ENCODE measurements at regions not wholly inside any gene's neighbourhood (a gene's known extent, or its start where the extent isn't known, plus 50 kb on each side); places are given as distances from the start of the nearest gene placed in this dataset.

DNA sequence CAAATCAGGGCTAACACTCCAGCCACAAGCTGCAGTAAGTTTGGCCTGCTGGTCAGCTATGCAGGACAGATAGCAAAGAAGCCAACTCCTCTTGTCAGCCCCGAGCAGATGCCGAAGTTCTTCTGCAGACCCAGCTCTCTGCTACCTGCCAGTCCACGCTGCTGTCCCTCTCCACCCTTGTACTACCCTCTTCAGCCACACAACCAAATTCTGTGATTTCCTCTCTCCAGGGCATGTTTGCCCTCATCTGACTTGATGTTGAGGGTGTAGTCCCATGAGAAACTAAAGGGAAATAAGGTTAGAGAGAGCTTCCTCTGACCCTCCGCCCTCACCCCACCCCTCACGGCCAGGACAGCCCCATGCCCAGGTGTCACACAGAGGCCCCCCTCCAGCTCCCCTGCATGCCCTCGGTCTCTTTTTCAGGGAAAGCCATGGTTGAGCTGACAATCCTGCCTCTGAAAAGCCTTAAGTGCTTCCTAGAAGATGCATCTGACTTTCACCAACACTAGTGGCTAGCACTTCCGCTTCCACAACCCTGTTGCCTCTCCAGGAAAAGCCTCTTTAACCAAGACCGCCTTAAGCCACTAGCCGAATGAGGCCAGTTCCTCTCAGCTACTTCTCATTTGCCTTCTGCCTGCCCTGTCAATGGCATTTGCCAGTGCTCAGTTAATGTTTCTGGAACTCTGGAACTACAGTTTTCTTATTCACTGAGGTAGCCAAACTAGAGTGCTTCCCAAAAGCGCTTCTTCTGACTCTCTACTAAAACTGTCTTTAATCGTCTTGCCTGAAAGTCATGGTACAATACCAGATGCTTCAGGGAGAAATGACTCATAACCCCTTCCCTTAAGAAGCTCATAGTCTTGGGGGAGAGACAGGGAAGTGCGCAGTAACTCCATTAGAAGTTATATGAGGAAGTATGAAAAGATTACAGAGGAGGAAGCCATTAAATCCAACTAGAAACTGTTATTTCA lies 300.4 kb upstream of the STT3B start:
- no peak for DNase-seq

DNA sequence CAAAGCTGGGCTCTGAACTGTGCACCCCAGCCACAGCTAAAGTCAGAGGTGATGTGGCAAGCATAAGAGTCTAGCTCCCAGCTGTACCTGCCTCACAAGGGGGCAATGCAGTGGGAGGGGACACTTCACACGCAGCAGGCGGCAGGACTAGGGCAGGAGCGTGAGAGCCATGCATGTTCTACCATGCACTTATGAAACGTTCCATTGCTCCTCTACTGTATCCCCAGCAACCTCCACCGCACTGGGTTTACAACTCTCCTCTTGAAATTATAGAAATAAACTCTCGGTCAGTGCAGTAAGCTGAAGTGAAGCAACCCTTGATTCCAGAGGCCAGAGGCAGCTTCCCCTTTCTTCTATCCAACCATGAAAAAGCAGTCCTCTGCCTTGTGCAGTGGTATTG lies 298.6 kb upstream of the STT3B start:
- DNase-seq = no peak

DNA sequence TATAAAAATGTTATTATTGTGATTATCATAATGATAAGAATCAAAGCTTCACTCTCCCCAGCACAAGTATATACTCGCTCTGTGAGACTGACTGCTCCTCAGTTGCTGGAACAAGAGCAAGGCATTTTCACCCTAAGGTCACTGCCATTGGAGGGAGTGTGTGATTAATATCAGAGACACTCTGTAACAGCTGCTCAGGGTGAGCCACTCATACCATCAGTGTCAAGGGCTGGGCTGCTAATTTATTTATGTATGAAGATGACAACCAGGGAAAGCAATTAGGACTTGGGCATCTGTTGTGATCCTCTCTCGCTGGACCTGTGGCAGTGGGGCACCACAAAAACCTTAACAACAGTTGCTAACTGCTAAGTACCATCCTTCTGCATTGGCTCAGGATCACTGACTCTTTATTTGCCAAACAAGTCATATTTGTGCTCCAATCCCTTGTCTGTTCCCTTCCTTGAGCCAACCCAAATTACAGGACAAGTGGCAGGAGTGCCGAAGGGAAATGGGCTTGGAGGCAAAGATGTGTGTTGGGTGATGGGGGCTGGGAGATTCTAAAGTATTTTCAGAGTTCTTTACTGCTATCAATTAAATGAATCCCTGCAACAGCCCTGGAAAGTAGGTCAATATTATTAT lies 297.5 kb upstream of the STT3B start:
- DNase-seq = no peak

DNA sequence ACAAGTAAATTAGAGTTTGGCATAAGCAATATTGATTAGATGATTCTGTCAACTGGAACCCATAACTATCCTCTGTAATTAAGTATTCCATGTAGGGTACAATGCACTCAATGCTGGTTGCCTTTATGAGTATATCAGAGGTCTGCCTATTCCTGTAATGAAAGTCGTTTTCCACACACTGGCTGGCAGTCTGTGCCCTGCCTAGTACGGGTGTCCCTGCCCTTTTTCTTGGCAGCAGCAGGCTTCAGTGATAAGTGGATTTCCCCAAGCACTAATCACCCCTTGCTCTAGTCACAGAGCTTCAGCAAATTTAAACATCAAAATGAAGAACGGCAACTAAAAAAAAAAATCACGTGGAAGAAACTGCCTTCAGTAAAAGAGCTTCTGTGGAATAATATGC lies 294.8 kb upstream of the STT3B start:
- DNase-seq = no peak

DNA sequence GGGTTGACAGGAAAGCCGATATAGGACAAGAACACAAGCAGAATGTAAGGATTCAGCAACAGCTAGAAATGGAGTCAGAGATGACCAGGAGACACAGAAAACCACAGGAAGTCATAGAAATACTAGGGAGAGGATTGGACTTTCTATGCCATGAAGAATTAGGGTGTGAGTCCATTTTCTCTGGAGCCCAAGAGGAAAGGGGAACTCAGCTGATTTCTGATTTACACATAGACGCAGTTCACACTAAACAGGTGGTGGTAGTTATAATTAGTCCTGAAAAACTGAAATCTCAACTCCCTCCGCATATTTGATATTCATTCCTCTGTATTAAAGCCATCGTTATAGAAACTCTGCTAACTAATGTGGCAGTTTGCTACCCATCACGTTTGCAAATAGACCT lies 292.7 kb upstream of the STT3B start:
- no peak for DNase-seq

DNA sequence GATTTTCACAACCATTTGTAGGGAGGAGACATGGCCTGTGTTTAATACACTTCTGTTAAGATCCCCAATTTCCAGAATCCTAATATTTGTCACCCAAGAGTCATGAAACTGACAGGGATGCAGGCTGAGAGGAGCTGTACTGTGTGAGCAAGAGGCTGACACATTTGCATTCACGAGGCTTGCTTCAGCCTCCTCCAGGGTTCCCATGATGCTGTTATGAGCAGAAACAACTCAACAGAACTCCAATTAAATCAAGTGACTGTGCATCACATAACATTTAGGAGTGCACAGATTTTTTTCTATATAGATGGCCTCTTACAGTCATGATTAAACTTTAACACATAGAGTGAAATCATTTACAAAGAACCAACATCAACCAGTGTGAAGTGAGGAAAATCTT lies 292.3 kb upstream of the STT3B start:
- no peak for DNase-seq

DNA sequence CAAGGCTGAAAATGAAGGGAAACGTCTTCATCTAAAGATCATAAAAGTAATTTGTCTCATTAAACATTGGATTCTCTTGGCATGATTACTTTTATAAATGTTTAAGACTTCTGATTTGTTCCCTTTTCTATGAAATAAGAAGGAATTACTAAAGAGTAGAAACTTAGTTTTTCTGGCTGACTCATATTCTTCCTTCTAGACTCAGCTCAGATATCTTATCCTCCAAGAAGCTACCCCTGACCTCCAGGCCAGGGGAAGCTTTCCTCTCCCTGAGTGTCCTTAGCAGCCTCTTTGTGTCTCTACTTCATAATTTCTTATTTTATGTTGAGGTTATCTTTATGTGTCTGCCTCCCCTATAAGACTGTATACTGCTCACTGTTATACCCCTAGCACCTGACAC lies 291.9 kb upstream of the STT3B start:
- no peak for DNase-seq

DNA sequence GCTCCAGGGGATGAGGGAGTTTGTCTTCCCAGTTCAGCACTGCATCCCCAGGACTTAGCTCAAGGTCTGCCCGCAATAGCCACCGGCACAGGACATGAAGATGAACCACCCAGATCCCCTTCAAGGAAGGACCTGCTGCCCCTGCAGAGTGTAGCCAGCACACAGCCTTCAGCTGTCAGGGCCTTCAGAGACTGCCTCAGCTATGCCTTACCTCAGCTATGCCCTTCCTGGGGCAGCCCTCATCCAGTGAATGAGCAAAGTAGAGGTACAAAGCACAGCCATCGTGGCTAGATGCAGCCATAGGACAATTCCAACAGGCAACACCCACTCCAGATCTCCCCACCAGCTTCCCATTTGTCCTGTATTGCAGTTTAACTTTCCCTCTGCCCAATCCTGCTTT lies 291.2 kb upstream of the STT3B start:
- DNase-seq = no peak

DNA sequence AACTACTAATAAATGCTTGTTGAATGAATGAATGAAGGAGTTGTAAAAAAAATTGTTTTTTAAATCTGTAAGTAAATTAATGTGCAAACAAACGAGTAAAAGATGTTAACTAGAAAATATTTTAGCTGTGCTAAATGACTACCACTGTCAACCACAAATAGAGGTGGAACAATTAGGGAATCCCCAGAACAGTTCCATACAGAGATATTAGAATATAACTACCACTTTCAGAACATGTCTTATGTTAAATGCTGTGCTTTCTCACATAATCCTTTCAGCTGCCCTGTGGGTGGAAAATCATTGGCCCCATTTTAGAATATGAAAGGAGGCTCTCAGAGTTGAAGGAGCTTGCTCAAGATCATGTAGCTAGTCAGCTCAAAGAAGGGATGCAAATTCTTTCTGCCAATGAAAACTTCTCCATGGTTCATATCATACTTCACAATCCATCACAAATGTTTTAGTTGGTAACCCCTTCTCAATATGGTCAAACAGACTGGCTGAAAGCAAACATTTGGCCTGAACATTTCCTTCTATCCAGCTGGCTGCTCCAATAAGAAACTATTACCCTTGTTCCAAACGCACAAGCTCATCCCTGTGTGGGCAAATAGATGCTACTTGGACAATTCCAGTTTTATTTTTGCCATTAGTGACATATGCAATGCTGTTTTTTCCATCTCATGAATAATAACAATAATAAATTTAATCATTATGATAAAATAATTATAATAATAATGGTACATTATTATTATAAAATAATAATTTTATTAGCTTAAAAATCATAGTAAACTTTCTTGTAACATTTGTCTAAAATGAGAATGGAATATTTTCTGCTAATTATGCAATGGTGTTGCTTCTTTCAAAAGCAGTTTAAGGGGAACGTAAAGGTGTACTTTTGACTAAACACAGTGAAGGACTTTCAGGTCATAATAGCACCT lies 290.4 kb upstream of the STT3B start:
- DNase-seq = no peak

DNA sequence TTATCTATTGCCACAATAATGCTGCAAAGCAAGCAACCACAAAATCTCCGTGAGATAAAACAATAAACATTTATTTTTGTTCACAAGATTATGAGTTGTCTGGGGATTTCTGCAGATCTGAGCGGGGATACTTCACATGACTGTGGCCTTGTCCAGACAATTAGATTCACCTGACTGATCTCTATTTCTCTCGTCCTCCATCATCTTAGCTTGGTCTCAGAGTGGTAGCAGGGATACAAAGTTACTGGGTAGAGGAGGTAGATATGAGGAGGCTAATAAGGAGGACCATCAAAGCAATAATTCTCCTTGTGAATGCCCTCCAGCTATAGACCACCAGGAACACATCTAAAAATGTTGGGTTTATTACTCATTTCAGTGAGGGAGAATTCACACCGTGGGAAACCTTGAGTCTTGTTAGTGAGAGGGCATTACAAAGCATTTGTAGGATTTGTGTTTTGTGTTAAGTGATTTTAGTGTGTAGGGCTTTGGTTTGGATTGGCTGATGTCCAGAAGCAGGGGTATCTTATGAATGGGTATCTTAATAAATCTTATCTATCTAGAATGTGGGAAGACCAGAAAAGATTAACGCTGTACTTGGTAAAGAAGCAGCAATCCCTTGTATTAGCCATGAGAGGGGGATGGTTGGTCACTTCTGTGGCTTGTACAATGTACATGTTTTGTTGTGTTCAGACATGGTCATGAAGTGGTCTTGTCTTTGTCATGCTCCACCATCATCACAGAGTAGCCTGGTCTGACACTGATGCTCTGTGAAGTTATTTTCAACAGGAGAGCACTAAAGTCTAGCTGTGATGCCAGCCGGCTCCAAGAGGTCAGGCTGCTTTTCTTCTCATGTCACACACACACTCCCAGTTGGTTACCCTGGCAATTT lies 287.6 kb upstream of the STT3B start:
- no peak for DNase-seq

DNA sequence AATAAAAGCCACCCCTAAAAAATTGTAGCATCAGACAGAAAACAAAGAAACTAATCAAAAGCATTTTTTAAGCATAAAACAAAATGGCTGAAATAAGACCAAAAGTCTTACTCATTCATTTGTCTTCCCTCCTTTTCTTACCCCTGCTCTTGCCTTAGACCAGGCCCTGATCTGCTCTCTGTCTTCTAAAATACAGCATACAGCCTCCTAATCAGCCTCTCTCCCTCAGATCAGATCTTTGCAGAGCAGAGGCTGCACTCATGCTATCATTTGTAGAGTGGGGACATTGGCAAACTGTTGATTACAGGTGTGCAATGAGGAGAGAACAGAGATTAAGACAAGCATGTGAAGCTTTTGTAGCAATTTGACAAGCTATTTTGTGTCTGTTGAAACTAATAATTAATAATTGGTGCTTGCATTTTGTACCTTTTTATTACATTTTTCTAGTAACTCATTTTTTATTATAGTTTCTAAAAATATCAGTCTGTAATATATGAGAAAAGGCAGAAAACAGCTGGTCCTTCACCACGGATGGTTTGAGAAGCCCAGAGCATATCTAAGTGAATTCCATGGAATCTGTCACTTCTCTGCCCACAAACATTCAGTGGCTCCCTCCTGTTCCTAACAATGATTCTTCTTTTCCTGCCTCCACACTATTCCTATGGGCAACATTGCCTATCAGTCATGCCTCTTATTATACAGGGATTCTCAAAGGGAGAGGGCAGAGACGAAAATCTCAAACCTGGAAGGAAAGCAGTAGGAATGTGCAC lies 286.2 kb upstream of the STT3B start:
- no peak for DNase-seq

DNA sequence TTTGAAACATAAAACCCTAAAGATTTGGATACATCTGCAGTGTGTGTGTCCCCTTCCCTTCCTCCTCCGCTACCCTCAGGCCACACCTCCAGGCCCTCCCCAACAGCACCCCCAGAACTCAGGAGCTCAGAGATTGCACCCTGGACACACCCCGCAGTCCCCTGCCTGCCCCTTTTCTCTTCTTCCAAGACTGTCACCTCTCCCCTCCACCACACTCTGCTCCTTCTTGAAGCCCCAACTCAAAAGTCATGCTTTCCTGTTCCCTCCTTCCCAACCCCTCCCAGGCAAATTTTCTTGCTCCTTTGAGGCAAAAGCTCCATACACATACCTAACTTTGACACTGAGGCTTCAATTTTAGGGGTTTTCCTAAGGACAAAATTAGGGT lies 285.7 kb upstream of the STT3B start:
- DNase-seq = no peak

DNA sequence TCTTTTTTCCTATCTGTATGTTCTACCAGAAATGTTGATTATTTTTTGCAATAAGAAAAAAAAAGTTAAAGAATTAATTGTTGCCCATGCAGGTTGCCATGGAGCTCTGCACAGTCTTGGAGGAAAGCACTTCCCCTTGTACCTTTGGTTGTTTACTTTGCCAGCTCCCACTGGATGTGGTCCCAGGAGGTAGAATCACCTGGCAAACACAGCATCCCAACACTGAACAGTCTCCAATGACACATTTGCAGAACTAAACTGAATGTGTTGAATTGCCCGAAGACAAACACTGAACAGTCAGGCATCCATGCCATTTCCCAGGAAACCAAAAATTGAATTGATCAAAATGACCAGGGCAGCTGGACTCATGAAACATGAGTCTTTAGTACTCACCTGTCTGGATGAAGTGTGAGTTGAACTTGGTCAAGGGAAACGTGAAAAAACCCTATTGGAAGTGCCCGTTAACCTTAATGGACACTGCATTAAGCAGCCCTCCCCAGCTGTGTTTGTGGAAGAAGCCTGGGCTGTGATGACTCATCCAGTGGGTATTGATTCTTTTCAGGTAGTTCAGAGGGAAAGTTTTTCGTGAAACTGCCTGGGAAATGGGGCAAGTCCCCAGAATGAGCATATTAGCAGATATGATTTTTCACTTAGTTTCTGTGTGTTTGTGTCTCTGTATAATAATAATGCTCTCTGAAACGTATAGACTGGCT lies 284.7 kb upstream of the STT3B start:
- DNase-seq = peak; percentile 45

DNA sequence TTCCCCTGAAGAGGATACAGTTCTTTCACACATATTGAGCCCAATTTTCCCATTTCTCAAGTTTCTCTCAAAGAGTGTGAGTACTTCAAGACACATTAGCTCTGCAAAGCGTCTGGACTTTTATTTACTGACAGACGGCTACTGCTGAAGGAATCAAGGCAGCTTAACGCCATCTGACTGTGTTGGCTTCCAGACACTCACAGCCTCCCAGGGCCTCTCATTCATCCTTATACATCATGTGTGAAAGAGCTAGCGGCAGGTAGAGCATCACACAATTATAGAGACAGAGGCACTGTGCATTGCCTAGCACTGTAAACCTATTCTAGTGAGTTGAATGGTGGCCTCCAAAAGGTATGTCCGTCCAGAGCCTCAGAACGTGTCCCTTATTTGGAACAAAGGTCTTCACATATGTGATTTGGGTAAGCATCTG lies 284.1 kb upstream of the STT3B start:
- DNase-seq = no peak

DNA sequence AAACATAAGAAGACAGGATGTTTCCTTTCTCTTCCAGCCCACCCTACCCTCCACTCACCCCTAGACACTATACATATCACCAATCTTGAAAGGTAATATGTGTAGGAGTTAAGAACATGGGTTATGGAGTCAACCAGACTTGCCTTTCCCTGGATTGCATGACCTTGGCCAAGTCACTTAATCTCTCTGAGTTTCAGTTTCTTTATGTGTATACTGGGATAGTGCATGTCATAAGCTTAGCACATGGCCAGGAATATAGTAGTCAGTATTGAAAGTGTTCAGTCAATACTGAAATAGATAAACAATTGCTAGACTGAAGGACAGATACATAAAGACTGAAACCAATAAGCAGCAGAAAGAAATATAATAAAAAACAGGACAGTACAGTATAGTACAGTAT lies 283.2 kb upstream of the STT3B start:
- DNase-seq = no peak

DNA sequence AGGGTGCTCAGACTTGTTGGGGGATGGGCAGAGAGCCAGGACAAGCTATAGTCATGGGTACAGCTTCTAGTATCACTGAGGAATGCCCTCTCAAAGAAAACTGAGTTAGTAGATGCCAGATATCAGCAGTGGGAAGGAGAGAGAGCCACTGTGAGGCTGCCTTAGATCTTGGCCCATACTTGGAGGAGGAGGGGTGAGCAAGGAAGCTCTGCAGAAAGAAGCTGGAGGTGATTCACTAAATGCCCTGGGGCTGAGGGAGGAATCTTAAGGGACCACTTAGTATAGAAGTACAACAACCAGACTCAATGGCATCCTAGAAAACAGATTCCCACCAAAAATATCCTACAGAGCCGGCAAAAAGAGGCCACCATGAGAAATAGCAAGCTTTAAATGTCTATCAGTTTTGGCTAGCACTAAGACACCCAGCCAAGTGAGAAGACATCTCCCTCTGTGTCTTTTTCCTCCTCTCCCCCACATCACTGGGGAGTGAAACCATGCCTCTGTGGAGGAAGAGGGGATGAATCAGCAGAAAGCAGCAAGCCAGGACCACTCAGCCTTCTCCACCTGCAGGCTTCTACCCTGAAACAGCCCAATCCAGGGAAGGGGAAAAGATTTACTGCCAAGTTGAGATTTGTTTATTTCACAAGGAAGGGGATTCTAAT lies 282.5 kb upstream of the STT3B start:
- no peak for DNase-seq

DNA sequence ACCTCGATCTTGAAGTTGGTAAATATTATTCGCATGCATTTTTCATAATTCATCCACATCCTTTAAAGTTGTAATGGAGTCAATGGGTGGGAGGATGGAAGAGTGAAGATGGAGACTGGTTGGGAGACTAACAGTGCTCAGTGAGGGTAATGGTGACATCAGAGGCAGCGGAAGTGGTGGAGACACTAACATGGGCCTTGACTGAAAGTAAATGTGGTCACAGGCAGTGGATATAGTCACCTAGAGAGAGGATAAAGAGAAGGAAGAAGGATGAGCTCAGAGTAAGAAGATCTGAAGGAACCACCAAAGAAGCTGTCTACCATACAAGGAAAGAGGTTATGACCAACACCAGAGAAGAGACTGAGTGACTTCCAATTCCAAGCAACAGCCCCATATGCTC lies 281.6 kb upstream of the STT3B start:
- no peak for DNase-seq

DNA sequence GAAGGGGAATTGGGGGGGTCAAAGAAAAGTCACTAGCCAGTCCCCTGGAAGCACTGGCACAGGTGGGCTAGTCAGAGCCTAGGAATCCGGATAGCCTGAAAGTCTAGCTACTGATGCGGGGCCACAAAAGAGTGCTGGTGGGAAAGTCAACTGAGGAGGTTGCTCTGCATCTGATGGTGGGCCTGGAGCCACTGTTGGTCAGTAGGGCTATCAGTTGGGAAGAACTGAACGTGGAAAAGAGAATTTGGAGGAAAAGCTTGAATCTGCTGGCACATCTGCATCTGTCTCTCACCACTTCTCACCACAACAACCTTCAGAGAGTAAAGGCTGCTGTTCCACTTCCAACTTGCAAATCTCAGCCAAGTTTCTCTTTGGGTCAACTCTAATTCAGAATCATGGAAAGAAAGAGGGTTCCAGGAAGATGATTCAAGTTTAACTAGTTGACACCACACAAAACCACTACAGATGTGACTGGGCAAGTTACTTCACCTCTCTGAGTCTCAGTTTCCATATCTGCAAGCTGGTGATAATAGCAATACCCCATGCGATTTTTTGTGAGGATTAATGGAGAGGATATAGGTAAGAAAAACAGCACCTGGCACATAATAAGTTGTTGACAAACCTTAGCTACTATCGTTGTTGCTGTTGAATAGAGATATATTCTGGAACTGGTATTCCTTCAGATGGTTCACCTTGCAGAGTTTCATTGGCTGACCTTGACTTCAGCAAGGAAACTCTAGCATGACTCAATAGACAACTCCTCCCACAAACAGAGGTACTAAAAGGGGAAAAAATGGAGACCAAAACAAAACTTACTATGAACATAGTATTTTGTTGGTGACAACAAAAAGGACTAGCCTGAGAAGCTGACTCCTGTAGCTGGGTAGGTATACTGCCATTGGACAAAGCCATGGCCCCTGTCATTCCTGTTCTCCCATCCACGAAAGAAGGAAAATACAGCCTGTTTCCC lies 280.2 kb upstream of the STT3B start:
- no peak for DNase-seq

DNA sequence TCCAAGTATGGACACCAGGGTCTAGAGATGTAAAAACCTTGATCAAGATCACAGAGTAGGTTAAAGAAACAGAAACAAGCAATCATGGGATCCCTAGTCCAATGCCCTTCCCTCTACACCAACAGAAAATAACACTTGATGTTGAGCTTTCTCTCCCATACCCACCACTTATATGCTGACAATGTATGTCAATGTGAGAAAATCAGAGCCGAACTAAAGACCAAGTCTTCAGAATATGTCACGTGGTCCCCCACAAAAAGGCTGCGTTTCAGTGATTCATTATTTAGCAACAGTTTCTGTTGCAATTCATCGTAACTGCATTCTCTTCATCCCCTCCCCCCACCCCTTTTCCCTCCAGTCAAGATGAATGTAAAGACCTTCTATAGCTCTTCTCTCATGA lies 278.9 kb upstream of the STT3B start:
- no peak for DNase-seq
